ENCODE measurements at regions not wholly inside any gene's neighbourhood (a gene's known extent, or its start where the extent isn't known, plus 50 kb on each side); places are given as distances from the start of the nearest gene placed in this dataset.
"Not testable (repeated sequence)": the region's sequence is repeated elsewhere in the genome, so short reads cannot be mapped to it uniquely, and the experiment has no call there.

- no peak for DNase-seq
Observed at GRCh38 chr7:65453341-65454030, 79.8 kb downstream of the ZNF92 start.

- no peak for DNase-seq
Observed at GRCh38 chr7:65454469-65454868, 80.8 kb downstream of the ZNF92 start.

GRCh38 chr7:65455050-65455449 lies 81.4 kb downstream of the ZNF92 start:
- not testable (repeated sequence) for DNase-seq

- DNase-seq: no peak
Observed at GRCh38 chr7:65457705-65458104, 84.0 kb downstream of the ZNF92 start.

- DNase-seq: no peak
Observed at GRCh38 chr7:65459438-65459837, 85.8 kb downstream of the ZNF92 start.

GRCh38 chr7:65462148-65462716 lies 88.6 kb downstream of the ZNF92 start:
- DNase-seq: no peak

GRCh38 chr7:65463184-65463583 lies 89.5 kb downstream of the ZNF92 start:
- no peak for DNase-seq

GRCh38 chr7:65469919-65470558 lies 96.4 kb downstream of the ZNF92 start:
- not testable (repeated sequence) for DNase-seq

- no peak for DNase-seq
Observed at GRCh38 chr7:65471587-65471986, 97.9 kb downstream of the ZNF92 start.

- DNase-seq: no peak
Observed at GRCh38 chr7:65475040-65475726, 101.5 kb downstream of the ZNF92 start.

GRCh38 chr7:65475734-65476319 lies 102.2 kb downstream of the ZNF92 start:
- no peak for DNase-seq

GRCh38 chr7:65477326-65477725 lies 103.7 kb downstream of the ZNF92 start:
- no peak for DNase-seq

- no peak for DNase-seq
Observed at GRCh38 chr7:65489260-65489767, 115.7 kb downstream of the ZNF92 start.

- not testable (repeated sequence) for DNase-seq
Observed at GRCh38 chr7:65496697-65497096, 123.0 kb downstream of the ZNF92 start.

GRCh38 chr7:65503434-65504152 lies 129.9 kb downstream of the ZNF92 start:
- DNase-seq: no peak

GRCh38 chr7:65504504-65505319 lies 131.1 kb downstream of the ZNF92 start:
- DNase-seq: not testable (repeated sequence)

- not testable (repeated sequence) for DNase-seq
Observed at GRCh38 chr7:65505320-65505633, 131.6 kb downstream of the ZNF92 start.

- DNase-seq: not testable (repeated sequence)
Observed at GRCh38 chr7:65508581-65509367, 135.1 kb downstream of the ZNF92 start.

GRCh38 chr7:65509368-65510186 lies 135.9 kb downstream of the ZNF92 start:
- no peak for DNase-seq

GRCh38 chr7:65510187-65510538 lies 136.5 kb downstream of the ZNF92 start:
- not testable (repeated sequence) for DNase-seq
